ENCODE measurements at regions not wholly inside any gene's neighbourhood (a gene's known extent, or its start where the extent isn't known, plus 50 kb on each side); places are given as distances from the start of the nearest gene placed in this dataset.
A peak's percentile ranks its signal among the peaks of the same experiment; 100 is the strongest.
"Not testable (repeated sequence)": the region's sequence is repeated elsewhere in the genome, so short reads cannot be mapped to it uniquely, and the experiment has no call there.

GRCh38 chr17:16875662-16876061 lies 96.3 kb downstream of the TNFRSF13B start:
- peaks cover 0 to 8% (median 0%) of the 10 kb centered on the region in 11 donors for H3K9me3 ChIP-seq
- ATAC-seq: no peak
- no peak overlapping the region for H3K27ac ChIP-seq
- no peaks in the 10 kb centered on the region for H3K4me1 ChIP-seq
- DNase-seq: no peak
- TF ChIP-seq CTCF (IDR thresholded peaks at IDR 0.05): no peak
- intact Hi-C loops (cut with DNase I): no loop called here
- H3K4me3 ChIP-seq: no peak overlapping the region
- peaks cover 0 to 19% (median 0%) of the 10 kb centered on the region in 7 donors for H3K27me3 ChIP-seq
- H3K36me3 ChIP-seq: no peaks in the 10 kb centered on the region

GRCh38 chr17:16874216-16874615 lies 97.7 kb downstream of the TNFRSF13B start:
- H3K9me3 ChIP-seq; intact Hi-C loops (cut with DNase I); H3K4me3 ChIP-seq; DNase-seq; H3K4me1 ChIP-seq; H3K27ac ChIP-seq; H3K36me3 ChIP-seq: not testable (repeated sequence)
- WGBS, 2 donors: 82 to 87% methylated on average over 12 of the region's 12 CpGs
- peaks cover 0 to 17% (median 0%) of the 10 kb centered on the region in 7 donors for H3K27me3 ChIP-seq
- peak in 1 of 8 donors; percentile 50 for ATAC-seq

- Histone ChIP-seq H3K9me3 (peaks cover 0 to 8% (median 0%) of the 10 kb centered on the region in 11 donors), H3K27me3 (peaks cover 0 to 17% (median 0%) of the 10 kb centered on the region in 7 donors), H3K4me3 (no peak overlapping the region), H3K36me3 (no peaks in the 10 kb centered on the region), H3K27ac (no peak overlapping the region), H3K4me1 (no peaks in the 10 kb centered on the region)
- intact Hi-C loops (cut with DNase I): no loop called here
- 42 to 43% methylated on average over 15 of the region's 15 CpGs for WGBS, 2 donors
- DNase-seq: peak in 1 of 2 donors; percentile 26
- peak; percentile 16 to 60 (median 50) for TF ChIP-seq CTCF (IDR thresholded peaks at IDR 0.05)
- ATAC-seq: peak in 3 of 8 donors; percentile 31 to 42 (median 36)
These were observed 98.5 kb downstream of the TNFRSF13B start for GRCh38 chr17:16873174-16874035.

GRCh38 chr17:16872351-16873173 lies 99.4 kb downstream of the TNFRSF13B start:
- Histone ChIP-seq H3K27ac (no peak overlapping the region), H3K27me3 (peaks cover 0 to 17% (median 0%) of the 10 kb centered on the region in 7 donors), H3K4me3 (no peak overlapping the region), H3K36me3 (no peaks in the 10 kb centered on the region), H3K4me1 (no peaks in the 10 kb centered on the region), H3K9me3 (peaks cover 0 to 4% (median 0%) of the 10 kb centered on the region in 11 donors)
- intact Hi-C loops (cut with DNase I): no loop called here
- DNase-seq: no peak
- TF ChIP-seq CTCF (IDR thresholded peaks at IDR 0.05): no peak
- peak in 1 of 8 donors; percentile 28 for ATAC-seq
- WGBS, 2 donors: 72 to 73% methylated on average over 16 of the region's 16 CpGs

DNA sequence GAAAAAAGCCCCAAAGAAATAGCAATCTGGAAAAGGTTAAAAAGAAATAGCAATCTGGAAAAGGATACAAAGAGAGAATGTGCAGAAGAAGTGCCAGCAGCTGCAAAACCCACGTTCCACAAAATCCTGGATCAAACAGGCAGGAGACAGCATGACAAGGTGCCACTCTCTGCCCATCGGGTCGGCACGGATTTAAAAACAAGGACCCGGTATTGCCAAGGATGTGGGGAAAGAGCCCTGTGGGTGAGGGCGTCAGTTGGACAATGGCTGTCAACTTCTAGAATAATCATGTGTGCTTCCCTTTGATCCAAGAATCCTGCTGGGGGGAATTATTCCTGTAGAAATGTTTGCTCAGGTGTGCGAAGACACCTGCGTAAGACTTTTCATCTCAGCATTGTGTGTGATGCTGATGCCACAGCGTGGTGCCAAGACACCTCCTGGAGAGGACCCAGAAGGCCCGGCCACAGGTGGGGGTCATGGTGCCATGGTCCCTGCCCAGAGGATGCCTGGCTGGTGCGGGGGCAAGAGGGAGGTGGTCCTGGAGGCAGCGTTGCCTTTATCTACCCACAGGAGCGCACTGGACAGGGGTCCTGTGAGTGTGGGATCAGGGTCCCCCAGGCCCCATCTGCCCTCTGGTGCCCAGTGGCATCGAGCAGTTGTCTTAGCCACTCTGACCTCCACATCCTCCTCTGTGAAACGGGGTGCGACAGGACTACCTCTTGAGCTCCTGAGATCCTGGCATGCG lies 100.3 kb downstream of the TNFRSF13B start:
- peaks cover 0 to 17% (median 0%) of the 10 kb centered on the region in 7 donors for H3K27me3 ChIP-seq
- intact Hi-C loops (cut with DNase I); H3K36me3 ChIP-seq; H3K4me1 ChIP-seq; H3K9me3 ChIP-seq; H3K27ac ChIP-seq; H3K4me3 ChIP-seq; DNase-seq: not testable (repeated sequence)
- WGBS, 2 donors: 89 to 90% methylated on average over 17 of the region's 17 CpGs
- peak in 1 of 8 donors; percentile 23 for ATAC-seq
